ENCODE measurements at regions not wholly inside any gene's neighbourhood (a gene's known extent, or its start where the extent isn't known, plus 50 kb on each side); places are given as distances from the start of the nearest gene placed in this dataset.
"Not testable (repeated sequence)": the region's sequence is repeated elsewhere in the genome, so short reads cannot be mapped to it uniquely, and the experiment has no call there.

DNA sequence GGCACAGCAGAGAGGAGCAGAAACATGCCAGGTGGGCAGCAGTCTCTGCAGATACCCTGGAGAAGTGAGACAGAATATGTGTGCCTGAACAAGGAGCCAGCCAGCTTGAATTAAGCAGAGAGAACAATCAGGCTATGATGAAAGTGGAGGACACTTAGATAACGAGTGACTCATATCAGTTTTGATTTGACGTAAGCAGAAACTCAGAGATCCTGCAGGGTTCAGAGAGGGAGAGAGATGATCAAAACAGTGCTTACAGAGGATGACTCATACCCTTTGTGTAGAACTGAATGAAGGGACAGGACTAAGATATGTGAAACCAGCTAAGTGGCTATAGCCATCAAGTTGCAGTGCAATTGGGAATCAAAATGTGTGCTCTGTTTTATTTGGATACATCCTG is 300.7 kb downstream of the TENT5A start:
- peak; percentile 69 for DNase-seq

GRCh38 chr6:81450180-81450579 is 302.3 kb downstream of the TENT5A start:
- DNase-seq, result no peak

GRCh38 chr6:81446509-81446908 is 306.0 kb downstream of the TENT5A start:
- DNase-seq, result no peak

DNA sequence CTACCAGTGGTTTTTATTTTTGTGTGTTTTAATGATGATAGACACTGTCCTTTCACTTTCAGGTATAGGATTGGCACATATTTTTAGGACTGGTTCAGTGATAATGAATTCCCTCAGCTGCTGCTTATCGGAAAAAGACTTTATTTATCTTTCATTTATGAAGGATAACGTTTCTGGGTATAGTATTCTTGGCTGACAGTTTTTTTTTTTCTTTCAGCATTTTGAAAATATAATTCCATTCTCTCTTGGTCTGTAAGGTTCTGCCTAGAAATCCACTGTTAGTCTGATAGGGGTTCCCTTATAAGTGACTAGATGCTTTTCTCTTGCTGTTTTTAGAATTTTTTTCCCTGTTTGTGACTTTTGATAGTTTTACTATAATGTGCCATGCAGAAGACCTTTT is 313.1 kb downstream of the TENT5A start:
- DNase-seq, result no peak

DNA sequence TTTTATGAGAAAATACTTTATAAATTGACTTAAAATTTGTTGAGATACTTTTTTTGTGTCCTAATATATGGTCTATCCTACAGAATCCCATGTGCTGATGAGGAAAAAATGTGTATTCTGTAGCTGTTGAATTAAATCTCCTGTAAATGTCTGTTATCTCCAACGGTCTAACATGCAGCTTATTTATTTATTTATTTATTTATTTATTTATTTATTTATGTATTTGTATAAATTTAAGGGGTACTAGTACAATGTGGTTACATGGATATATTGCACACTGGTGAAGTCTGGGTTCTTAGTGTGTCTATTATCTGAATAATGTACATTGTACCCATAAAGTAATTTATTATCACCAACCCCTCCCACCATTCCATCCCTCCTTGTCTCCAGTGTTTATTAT is 315.5 kb downstream of the TENT5A start:
- no peak for DNase-seq

DNA sequence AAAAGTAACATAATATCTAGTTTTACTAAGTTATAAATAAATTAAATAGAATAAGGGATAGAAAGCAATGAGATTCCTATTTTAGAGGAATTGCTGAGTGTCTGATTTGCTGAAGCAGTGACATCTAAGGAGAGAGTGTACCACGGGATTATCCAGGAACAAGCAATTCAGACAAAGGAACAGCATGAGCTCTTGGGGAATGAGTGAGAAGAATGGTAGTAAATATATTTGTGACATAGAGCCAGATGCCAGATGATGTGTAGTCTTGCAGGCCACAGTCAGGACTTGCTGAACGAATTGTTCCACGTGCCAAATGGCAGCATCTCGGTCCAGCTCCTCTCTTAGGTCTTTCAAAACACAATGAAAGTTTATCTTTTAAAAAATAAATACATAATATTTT is 339.2 kb downstream of the TENT5A start:
- DNase-seq, result no peak

GRCh38 chr6:81401970-81402690 is 350.4 kb downstream of the TENT5A start:
- no peak for DNase-seq

- no peak for DNase-seq
Observed at GRCh38 chr6:81396916-81397315, 355.6 kb downstream of the TENT5A start.

GRCh38 chr6:81387163-81387562 is 365.3 kb downstream of the TENT5A start:
- no peak for DNase-seq

DNA sequence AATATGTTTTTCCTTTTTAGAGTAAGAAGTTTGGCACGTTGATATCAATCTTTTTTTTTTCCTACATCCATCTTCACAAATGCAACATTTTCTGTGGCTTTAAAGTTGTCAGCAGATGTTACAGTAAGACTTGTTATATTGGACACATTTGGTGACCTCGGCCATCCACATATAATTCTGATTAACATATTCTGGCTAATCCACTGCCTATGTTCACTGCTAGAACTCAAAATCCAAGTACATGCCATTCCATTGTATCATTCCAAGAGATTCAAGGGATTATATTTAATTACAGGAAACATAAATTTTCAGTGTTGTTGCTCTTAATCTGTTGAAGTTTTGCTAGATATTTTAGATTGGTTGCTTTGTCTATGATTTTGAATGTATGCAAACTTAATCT is 367.6 kb downstream of the TENT5A start:
- DNase-seq, result no peak

GRCh38 chr6:81383472-81383871 is 369.0 kb downstream of the TENT5A start:
- DNase-seq, result no peak

DNA sequence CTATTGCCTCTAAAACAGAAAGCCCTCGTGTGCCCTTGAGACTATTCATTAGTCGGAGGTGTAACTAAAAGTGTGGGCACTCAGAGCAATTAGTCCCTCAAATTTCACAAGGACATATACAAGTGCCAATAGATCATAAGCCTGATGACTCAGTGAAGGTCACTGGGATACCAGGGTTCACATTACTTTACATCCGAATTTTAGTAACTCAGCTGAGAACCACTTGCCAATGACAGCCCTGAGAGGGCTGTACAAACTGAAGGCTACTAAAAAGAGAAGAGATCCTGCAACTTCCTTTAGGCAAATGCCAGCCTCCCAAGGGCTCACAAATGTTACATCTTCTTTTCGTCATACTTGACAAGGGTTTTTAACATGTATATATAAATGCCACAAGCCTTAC is 369.6 kb downstream of the TENT5A start:
- DNase-seq, result no peak

GRCh38 chr6:81381382-81381916 is 371.0 kb downstream of the TENT5A start:
- DNase-seq, result no peak

DNA sequence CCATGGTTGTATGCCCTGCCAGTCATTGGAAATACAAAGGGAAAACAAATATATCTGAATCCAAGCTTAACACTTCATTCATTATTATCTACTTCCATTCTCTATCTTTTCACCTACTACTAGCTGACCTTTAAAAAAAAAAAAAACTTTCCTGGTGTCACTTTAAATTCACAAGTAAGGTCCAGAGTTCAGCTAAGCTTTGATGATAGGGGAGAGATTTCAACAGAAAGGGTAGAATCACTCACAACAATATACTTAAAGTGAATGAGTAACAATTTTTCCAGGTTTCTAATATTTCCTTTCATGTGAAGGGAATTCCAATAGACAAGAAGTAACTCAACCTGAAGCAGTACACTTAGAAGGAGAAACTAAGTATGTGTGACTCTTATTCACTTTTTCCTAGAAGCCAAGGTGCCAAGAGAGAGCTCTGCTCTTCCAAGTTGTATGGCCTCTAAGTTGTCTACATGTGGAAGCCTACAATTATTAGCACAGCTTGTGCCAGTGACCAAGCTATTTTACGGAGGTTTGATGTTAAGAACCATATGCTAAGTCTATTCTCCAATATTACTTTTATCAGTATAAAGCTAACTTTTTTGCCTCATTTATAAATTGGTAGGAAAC is 371.7 kb downstream of the TENT5A start:
- no peak for DNase-seq

DNA sequence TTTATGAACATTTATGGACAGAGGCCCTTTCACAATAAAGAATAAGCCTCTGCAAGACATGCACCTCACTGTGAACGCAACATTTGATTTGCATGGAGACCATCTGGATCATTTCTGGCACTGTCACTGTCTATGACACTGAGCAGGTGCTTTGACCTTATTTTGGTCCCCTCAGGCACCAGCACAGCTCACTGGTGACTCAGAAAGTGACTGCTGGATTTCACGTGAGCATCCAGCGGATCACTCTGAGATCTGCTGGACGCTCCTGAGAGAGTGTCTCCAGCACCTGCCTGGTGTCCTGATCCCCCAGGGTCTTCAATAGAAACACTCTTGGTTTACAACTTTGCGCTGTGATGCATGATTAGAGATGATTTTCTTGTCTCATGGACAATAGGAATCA is 375.7 kb downstream of the TENT5A start:
- DNase-seq, result no peak

GRCh38 chr6:81373414-81373813 is 379.1 kb downstream of the TENT5A start:
- DNase-seq, result no peak

DNA sequence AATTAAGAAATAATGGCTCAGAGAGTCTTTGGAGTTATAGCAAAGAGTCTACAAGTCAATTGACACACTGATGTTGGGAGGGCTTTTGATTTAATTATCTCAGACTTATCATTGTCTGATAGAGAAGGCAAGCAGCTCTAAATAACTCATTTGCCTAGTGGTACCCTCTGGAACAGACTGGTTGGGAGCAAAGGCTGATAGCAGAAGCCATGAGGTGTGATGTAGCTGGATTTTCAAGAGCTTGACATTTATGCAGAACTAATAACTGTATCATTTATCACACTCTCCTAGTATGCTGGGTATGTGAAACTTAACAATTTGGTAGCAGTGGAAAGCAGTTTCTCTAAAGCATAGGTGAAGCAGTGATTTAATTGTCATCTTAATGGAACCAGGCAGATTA is 380.6 kb downstream of the TENT5A start:
- DNase-seq, result no peak

- DNase-seq, result no peak
Observed at GRCh38 chr6:81366972-81367371, 385.5 kb downstream of the TENT5A start.

DNA sequence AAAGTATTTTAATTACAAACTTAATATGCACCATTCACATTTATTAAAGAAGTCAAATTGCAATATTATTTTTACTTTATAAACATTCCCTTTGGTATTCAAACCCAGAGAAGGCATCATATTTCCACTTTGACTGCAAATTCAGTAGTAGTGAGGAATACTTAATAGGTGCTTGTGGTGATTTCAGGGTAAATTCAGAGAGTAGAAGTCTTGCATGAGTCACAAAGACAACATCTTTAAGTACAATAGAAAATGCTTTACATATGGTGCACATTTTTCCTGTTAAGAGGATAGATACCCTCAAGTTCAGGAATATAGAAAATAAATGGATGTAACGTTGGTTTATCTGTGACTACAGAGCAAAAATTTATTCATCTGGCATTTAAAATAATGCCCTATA is 390.2 kb downstream of the TENT5A start:
- DNase-seq, result no peak

DNA sequence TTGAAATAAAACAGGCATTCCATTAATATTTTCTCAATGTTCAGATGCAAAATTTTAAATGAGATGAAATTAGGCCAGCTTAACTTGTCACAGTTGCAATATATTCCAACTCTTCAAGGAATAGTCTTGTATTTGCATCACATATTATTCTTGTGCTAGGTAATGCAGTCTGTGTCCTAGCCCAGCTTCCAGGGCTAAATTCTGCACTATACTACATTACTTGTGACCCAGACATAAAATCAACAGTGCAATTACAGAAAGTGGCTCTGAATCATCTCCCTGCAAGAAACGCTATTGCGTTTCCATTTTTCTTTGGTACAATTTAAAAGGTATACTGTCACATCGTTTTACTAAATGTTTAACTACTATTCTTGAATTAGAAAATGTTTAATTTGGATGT is 399.2 kb downstream of the TENT5A start:
- no peak for DNase-seq

- DNase-seq, result not testable (repeated sequence)
Observed at GRCh38 chr6:81344026-81344425, 408.5 kb downstream of the TENT5A start.

DNA sequence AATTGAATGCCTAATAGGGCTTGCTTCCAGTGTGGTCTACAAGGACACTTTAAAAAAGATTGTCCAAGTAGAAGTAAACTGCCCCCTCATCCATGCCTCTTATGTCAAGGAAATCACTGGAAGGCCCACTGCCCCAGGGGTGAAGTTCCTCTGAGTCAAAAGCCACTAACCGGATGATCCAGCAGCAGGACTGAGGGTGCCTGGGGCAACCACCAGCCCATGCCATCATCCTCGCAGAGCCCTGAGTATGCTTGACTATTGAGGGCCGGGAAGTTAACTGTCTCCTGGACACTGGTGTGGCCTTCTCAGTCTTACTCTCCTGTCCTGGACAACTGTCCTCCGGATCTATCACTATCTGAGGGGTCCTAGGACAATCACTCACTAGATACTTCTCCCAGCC is 411.5 kb downstream of the TENT5A start:
- no peak for DNase-seq

DNA sequence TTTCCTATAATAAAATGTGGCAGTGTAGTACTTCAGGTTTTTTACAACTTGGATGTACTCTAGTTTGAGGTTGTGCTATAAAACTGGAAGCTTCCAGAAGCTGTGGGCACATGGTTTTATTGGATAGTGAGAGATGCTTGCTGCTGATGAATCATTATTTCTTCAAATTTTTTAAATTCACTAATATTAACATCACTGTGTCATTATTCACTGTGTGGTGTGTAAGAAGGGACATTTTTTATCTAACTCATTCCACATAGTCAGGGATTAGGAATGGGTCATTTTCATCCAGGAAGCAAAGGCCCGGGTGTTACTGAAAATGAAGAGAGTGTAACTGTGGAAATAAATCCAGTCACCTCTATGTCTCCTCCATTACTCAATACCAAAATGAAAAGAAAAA is 421.0 kb downstream of the TENT5A start:
- DNase-seq, result no peak

GRCh38 chr6:81328700-81329099 is 423.8 kb downstream of the TENT5A start:
- no peak for DNase-seq

All from NCI-H345 (cell line).